Mucosa of descending colon (tissue), 3 donors: ENCODE measurements at regions not wholly inside any gene's neighbourhood (a gene's known extent, or its start where the extent isn't known, plus 50 kb on each side); places are given as distances from the start of the nearest gene placed in this dataset.

Experiments used
- ATAC-seq: fragments of 200-7000 bp; cut with Tn5 transposase; one replicate; pipeline ENCODE4 v1.9.1; 2020; ENCODE audit warnings: mild to moderate bottlenecking, moderate library complexity
- DNase-seq, 3 donors: peaks; one replicate each; pipeline ENCODE4 v3.0.0-alpha.2; 2020
- H3K36me3 ChIP-seq: fragments of 200-600 bp; one replicate; pipeline ENCODE4 v1.8.0; 2021; ENCODE audit warnings: low read depth, mild to moderate bottlenecking
- H3K4me1 ChIP-seq: fragments of 200-600 bp; one replicate; pipeline ENCODE4 v1.8.0; 2021; ENCODE audit warnings: low read depth, mild to moderate bottlenecking
- H3K4me3 ChIP-seq: fragments of 200-600 bp; one replicate; pipeline ENCODE4 v1.8.0; 2021; ENCODE audit warnings: mild to moderate bottlenecking
- H3K9me3 ChIP-seq: fragments of 200-600 bp; one replicate; pipeline ENCODE4 v1.8.0; 2021; ENCODE audit warnings: mild to moderate bottlenecking
- intact Hi-C, 2 donors: fragments of 100-400 bp; cut with DNase I in 1 of 2; cut with micrococcal nuclease in 1 of 2; formaldehyde crosslinking; loops; one replicate each; pipeline versions ENCODE4 v1.11.0 to v1.11.1; 2022; cut with DNase I, micrococcal nuclease
- TF ChIP-seq, protein P1 (sequence below): fragments of 200-600 bp; IDR thresholded peaks from one replicate; pipeline ENCODE4 v1.8.0; 2022; ENCODE audit warnings: antibody characterized with exemption, mild to moderate bottlenecking
- donor health status: DM: no; HTN: no; CAD: no; lungs with moderate emphysema.
- donor health status: DM: no; HTN: no; CAD: no.
- donor health status: DM: no; HTN: yes; CAD: no.

DNA sequence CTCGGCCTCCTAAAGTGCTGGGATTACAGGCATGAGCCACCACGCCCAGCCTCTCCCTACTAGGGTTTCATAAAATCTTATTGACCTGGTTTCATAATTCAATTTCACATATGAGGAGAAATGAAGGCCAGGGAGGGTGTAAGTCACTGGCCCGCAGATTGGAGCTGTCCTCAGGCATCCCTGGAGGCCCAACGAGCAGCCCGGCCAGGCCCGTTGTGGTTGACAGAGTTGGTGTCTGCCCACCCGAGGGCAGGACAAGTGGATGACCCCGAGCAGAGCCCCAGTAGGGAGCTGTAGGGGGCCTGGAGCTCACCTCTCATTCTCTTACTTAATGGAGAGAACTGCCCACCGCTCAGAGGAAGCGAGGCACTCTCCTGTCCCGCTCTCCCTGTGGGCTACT is 78.9 kb downstream of the CPN2 start:
- intact Hi-C loops = no loop called here
- H3K4me1 ChIP-seq = peaks cover 7% of the 10 kb centered on the region
- TF ChIP-seq, protein P1, sequence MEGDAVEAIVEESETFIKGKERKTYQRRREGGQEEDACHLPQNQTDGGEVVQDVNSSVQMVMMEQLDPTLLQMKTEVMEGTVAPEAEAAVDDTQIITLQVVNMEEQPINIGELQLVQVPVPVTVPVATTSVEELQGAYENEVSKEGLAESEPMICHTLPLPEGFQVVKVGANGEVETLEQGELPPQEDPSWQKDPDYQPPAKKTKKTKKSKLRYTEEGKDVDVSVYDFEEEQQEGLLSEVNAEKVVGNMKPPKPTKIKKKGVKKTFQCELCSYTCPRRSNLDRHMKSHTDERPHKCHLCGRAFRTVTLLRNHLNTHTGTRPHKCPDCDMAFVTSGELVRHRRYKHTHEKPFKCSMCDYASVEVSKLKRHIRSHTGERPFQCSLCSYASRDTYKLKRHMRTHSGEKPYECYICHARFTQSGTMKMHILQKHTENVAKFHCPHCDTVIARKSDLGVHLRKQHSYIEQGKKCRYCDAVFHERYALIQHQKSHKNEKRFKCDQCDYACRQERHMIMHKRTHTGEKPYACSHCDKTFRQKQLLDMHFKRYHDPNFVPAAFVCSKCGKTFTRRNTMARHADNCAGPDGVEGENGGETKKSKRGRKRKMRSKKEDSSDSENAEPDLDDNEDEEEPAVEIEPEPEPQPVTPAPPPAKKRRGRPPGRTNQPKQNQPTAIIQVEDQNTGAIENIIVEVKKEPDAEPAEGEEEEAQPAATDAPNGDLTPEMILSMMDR = no peak
- H3K9me3 ChIP-seq = no peaks in the 10 kb centered on the region
- no peak for DNase-seq
- no peak for ATAC-seq
- no peak overlapping the region for H3K4me3 ChIP-seq
- no peaks in the 10 kb centered on the region for H3K36me3 ChIP-seq

GRCh38 chr3:194272861-194273742 is 78.0 kb downstream of the CPN2 start:
- DNase-seq (no peak), ATAC-seq (no peak)
- Histone ChIP-seq H3K36me3 (no peaks in the 10 kb centered on the region), H3K4me1 (peaks cover 7% of the 10 kb centered on the region), H3K9me3 (no peaks in the 10 kb centered on the region), H3K4me3 (no peak overlapping the region)
- TF ChIP-seq, protein P1 = no peak
- intact Hi-C loops = no loop called here

DNA sequence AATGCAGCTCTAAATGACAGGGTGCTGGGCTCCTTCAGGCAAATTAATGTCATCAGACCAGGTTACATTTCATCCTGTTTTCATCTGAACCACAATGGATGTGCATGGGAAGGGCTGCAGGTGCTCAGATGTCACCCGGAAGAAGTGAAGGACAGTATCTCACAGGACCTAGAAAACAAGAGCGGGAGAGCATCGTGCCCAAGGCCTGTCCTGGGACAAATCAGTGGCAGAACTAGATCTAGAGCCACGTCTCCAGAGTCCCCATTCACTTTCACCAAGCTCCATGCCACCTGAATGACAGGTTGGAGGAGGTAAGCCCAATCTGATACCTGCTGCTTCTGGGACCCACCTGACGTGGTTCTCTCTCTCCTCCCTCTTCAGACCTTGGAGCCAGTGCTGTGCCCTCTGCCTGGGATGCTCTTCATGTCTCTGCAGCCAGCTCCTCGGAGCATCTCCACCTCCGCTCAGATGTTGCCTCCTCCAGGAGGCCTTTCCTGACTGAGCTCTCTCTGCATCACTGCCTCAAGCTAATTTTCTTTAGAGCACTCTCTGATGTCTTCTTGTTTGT is 77.3 kb downstream of the CPN2 start:
- Histone ChIP-seq H3K9me3 (no peaks in the 10 kb centered on the region), H3K4me3 (no peak overlapping the region), H3K36me3 (no peaks in the 10 kb centered on the region), H3K4me1 (peaks cover 7% of the 10 kb centered on the region)
- intact Hi-C loops = no loop called here
- TF ChIP-seq, protein P1 = no peak
- DNase-seq = no peak
- no peak for ATAC-seq

- H3K4me1 ChIP-seq = peaks cover 7% of the 10 kb centered on the region
- intact Hi-C loops = no loop called here
- H3K9me3 ChIP-seq = no peaks in the 10 kb centered on the region
- DNase-seq (no peak), ATAC-seq (no peak)
- no peaks in the 10 kb centered on the region for H3K36me3 ChIP-seq
- TF ChIP-seq, protein P1 = no peak
- H3K4me3 ChIP-seq = no peak overlapping the region
Observed at GRCh38 chr3:194274424-194275085, 76.6 kb downstream of the CPN2 start.

GRCh38 chr3:194275291-194275690 is 75.8 kb downstream of the CPN2 start:
- no peak overlapping the region for H3K4me3 ChIP-seq
- TF ChIP-seq, protein P1 = no peak
- H3K4me1 ChIP-seq = peaks cover 3% of the 10 kb centered on the region
- intact Hi-C loops = no loop called here
- no peaks in the 10 kb centered on the region for H3K36me3 ChIP-seq
- H3K9me3 ChIP-seq = no peaks in the 10 kb centered on the region
- DNase-seq (no peak), ATAC-seq (no peak)
